IMR-90 (cell line): ENCODE measurements at regions not wholly inside any gene's neighbourhood (a gene's known extent, or its start where the extent isn't known, plus 50 kb on each side); places are given as distances from the start of the nearest gene placed in this dataset.
A peak's percentile ranks its signal among the peaks of the same experiment; 100 is the strongest.

Experiments
- ATAC-seq: fragments of 200-7000 bp; cut with Tn5 transposase; 2 replicates; pipeline ENCODE4 v1.9.1; 2020; ENCODE audit warnings: low read depth, mild to moderate bottlenecking, moderate library complexity
- BruUV-seq: library from RNA; stranded (reverse); fragments of 400-500 nt; replicated peaks from 2 replicates; lab custom pipeline; 2021; lab: Mats Ljungman, UMichigan
- CTCF ChIA-PET: fragments of 300-600 bp; formaldehyde crosslinking; extraction: SDS; loops from one replicate; lab custom pipeline; 2021; ENCODE audit warnings: antibody characterized with exemption; lab: Yijun Ruan, JAX
- POLR2A ChIA-PET: fragments of 300-600 bp; sonication (Branson Sonifier 250); formaldehyde crosslinking; loops from one replicate; lab custom pipeline; 2022; ENCODE audit warnings: antibody characterized with exemption; ENCODE audit not compliant: unreplicated experiment; lab: Charles Lee
- DNase-seq: peaks from one replicate; pipeline ENCODE4 v3.0.0; 2013
- H2AFZ ChIP-seq: replicated peaks from 2 replicates; pipeline ENCODE3; 2013; ENCODE audit warnings: low read length, mild to moderate bottlenecking; ENCODE audit not compliant: poor library complexity
- H2AK5ac ChIP-seq: 2 replicates; pipeline ENCODE4 v1.6.1; 2013; ENCODE audit warnings: low read depth, low read length, inconsistent platforms
- H2AK9ac ChIP-seq: replicated peaks from 2 replicates; pipeline ENCODE3; 2013; ENCODE audit warnings: mild to moderate bottlenecking, low read depth, low read length, moderate library complexity; ENCODE audit not compliant: poor library complexity
- H2BK120ac ChIP-seq: 2 replicates; pipeline ENCODE4 v1.6.1; 2013; ENCODE audit warnings: low read depth, low read length, inconsistent platforms
- H2BK15ac ChIP-seq: 3 replicates; pipeline ENCODE4 v1.6.1; 2013; ENCODE audit warnings: low read depth, low read length, inconsistent platforms
- H2BK20ac ChIP-seq: 2 replicates; pipeline ENCODE4 v1.6.1; 2013; ENCODE audit warnings: low read depth, mild to moderate bottlenecking, inconsistent platforms, low read length, moderate library complexity
- H2BK5ac ChIP-seq: 2 replicates; pipeline ENCODE4 v1.6.1; 2013; ENCODE audit warnings: mild to moderate bottlenecking, low read depth, low read length, inconsistent platforms; ENCODE audit not compliant: poor library complexity, severe bottlenecking
- H3K14ac ChIP-seq: replicated peaks from 2 replicates; pipeline ENCODE4 v1.6.1; 2013; ENCODE audit warnings: low read depth, low read length, inconsistent platforms
- H3K18ac ChIP-seq: 2 replicates; pipeline ENCODE4 v1.6.1; 2013; ENCODE audit warnings: low read depth, low read length, control low read depth
- H3K23ac ChIP-seq: 2 replicates; pipeline ENCODE4 v1.6.1; 2013; ENCODE audit warnings: low read depth, low read length, inconsistent platforms
- H3K27ac ChIP-seq: 2 replicates; pipeline ENCODE4 v1.5.1; 2013; ENCODE audit warnings: mild to moderate bottlenecking, control low read depth, low read length; ENCODE audit not compliant: insufficient read depth
- H3K27me3 ChIP-seq: 2 replicates; pipeline ENCODE4 v1.6.1; 2013; ENCODE audit warnings: low read length; ENCODE audit not compliant: control insufficient read depth, insufficient read depth
- H3K36me3 ChIP-seq: 2 replicates; pipeline ENCODE4 v1.6.1; 2013; ENCODE audit warnings: low read length, mixed read lengths; ENCODE audit not compliant: control insufficient read depth, insufficient read depth
- H3K4ac ChIP-seq: 2 replicates; pipeline ENCODE4 v1.6.1; 2013; ENCODE audit warnings: low read depth, low read length, inconsistent platforms
- H3K4me1 ChIP-seq: 2 replicates; pipeline ENCODE4 v1.6.1; 2013; ENCODE audit warnings: low read length, mixed read lengths; ENCODE audit not compliant: control insufficient read depth, insufficient read depth
- H3K4me2 ChIP-seq: 2 replicates; pipeline ENCODE4 v1.6.1; 2013; ENCODE audit warnings: low read depth, mild to moderate bottlenecking, control low read depth, low read length, moderate library complexity
- H3K4me3 ChIP-seq: 2 replicates; pipeline ENCODE4 v1.5.1; 2013; ENCODE audit warnings: low read depth, mild to moderate bottlenecking, control low read depth, low read length, moderate library complexity; ENCODE audit not compliant: insufficient read depth
- H3K56ac ChIP-seq: 2 replicates; pipeline ENCODE4 v1.6.1; 2013; ENCODE audit warnings: low read length, inconsistent platforms; ENCODE audit not compliant: insufficient read depth; ENCODE audit errors: extremely low read depth
- H3K79me1 ChIP-seq, 2 experiments: 2 replicates each; pipeline ENCODE4 v1.6.1; 2013; ENCODE audit warnings: low read length in 2 of 2, inconsistent platforms in 1 of 2, low read depth in 1 of 2
- H3K9ac ChIP-seq: 2 replicates; pipeline ENCODE4 v1.6.1; 2013; ENCODE audit warnings: low read depth, low read length, control low read depth
- H3K9me1 ChIP-seq: 2 replicates; pipeline ENCODE4 v1.6.1; 2013; ENCODE audit warnings: low read length, inconsistent platforms; ENCODE audit not compliant: insufficient read depth
- H3K9me3 ChIP-seq: 2 replicates; pipeline ENCODE4 v1.6.1; 2013; ENCODE audit warnings: low read length; ENCODE audit not compliant: control insufficient read depth, insufficient read depth
- H4K20me1 ChIP-seq: 2 replicates; pipeline ENCODE4 v1.6.1; 2013; ENCODE audit warnings: low read length, inconsistent platforms; ENCODE audit not compliant: insufficient read depth
- H4K5ac ChIP-seq: 2 replicates; pipeline ENCODE4 v1.6.1; 2013; ENCODE audit warnings: mild to moderate bottlenecking, low read depth, low read length, control low read depth
- H4K8ac ChIP-seq, 2 experiments: 2 replicates each; pipeline ENCODE4 v1.6.1; 2013; ENCODE audit warnings: low read depth in 2 of 2, low read length in 2 of 2, control low read depth in 1 of 2, inconsistent platforms in 1 of 2
- H4K91ac ChIP-seq: 2 replicates; pipeline ENCODE4 v1.6.1; 2013; ENCODE audit warnings: low read depth, low read length, inconsistent platforms; ENCODE audit not compliant: insufficient read depth
- CHD1 ChIP-seq: IDR thresholded peaks from 2 replicates; pipeline ENCODE4 v1.6.1; 2012; ENCODE audit warnings: low read depth, low read length, improper control_type of control experiment
- ELK1 ChIP-seq: fragments of 150-350 bp; IDR thresholded peaks from 2 replicates; pipeline ENCODE4 v1.6.1; 2016; ENCODE audit warnings: low read depth, mild to moderate bottlenecking, low read length, moderate library complexity, borderline replicate concordance
- FOS ChIP-seq: fragments of 150-350 bp; IDR thresholded peaks from 2 replicates; pipeline ENCODE4 v1.6.1; 2016; ENCODE audit warnings: low read depth, low read length
- MAZ ChIP-seq: IDR thresholded peaks from 2 replicates; pipeline ENCODE4 v1.6.1; 2012; ENCODE audit warnings: low read depth, mild to moderate bottlenecking, low read length, improper control_type of control experiment, moderate library complexity, borderline replicate concordance
- POLR2A ChIP-seq: IDR thresholded peaks from 2 replicates; pipeline ENCODE4 v1.6.1; 2012; ENCODE audit warnings: mild to moderate bottlenecking, low read depth, low read length
- RCOR1 ChIP-seq: IDR thresholded peaks from 2 replicates; pipeline ENCODE4 v1.6.1; 2012; ENCODE audit warnings: mild to moderate bottlenecking, low read length, improper control_type of control experiment; ENCODE audit not compliant: insufficient replicate concordance
- SMC3 ChIP-seq: fragments of 150-350 bp; IDR thresholded peaks from 2 replicates; pipeline ENCODE4 v1.6.1; 2016; ENCODE audit warnings: low read depth, mild to moderate bottlenecking, antibody characterized with exemption, low read length, moderate library complexity
- WGBS, 2 experiments: methylation state at CpG; one replicate each; pipeline versions ENCODE4 v1.1.5 to v1.1.7; 2013; ENCODE audit warnings: missing lambda C conversion rate in 2 of 2; ENCODE audit not compliant: insufficient read length in 1 of 2; ENCODE audit errors: extremely low coverage in 2 of 2; 5-methylcytosine and 5-hydroxymethylcytosine counted together
- dilution Hi-C: fragments of 300-500 bp; cut with HindIII; formaldehyde crosslinking; loops from one replicate; pipeline ENCODE4 v1.14.3; 2018; ENCODE audit warnings: low sequenced_read_pairs; ENCODE audit not compliant: unreplicated experiment
- in situ Hi-C: fragments of 300-500 bp; cut with MboI; formaldehyde crosslinking; loops from 3 replicates; pipeline ENCODE4 v1.14.3; 2019; ENCODE audit warnings: low sequenced_read_pairs, inconsistent platforms, mixed read lengths
- intact Hi-C: fragments of 100-400 bp; cut with micrococcal nuclease; formaldehyde crosslinking; loops from 2 replicates; pipeline ENCODE4 v1.10.0; 2022
- TF ChIP-seq, protein P1 (sequence below): conservative IDR thresholded peaks from 2 replicates; pipeline ENCODE4 v1.5.1; 2012; ENCODE audit warnings: mild to moderate bottlenecking, low read depth, low read length, improper control_type of control experiment

GRCh38 chr4:100061835-100062234 is 111.8 kb upstream of the H2AZ1 start:
- H3K14ac ChIP-seq, result no peak overlapping the region
- H3K9ac ChIP-seq, result no peak overlapping the region
- TF ChIP-seq POLR2A, result no peak
- no peak for TF ChIP-seq CHD1
- TF ChIP-seq FOS, result no peak
- no peak for TF ChIP-seq RCOR1
- no peak for TF ChIP-seq SMC3
- TF ChIP-seq MAZ, result no peak
- TF ChIP-seq, protein P1, sequence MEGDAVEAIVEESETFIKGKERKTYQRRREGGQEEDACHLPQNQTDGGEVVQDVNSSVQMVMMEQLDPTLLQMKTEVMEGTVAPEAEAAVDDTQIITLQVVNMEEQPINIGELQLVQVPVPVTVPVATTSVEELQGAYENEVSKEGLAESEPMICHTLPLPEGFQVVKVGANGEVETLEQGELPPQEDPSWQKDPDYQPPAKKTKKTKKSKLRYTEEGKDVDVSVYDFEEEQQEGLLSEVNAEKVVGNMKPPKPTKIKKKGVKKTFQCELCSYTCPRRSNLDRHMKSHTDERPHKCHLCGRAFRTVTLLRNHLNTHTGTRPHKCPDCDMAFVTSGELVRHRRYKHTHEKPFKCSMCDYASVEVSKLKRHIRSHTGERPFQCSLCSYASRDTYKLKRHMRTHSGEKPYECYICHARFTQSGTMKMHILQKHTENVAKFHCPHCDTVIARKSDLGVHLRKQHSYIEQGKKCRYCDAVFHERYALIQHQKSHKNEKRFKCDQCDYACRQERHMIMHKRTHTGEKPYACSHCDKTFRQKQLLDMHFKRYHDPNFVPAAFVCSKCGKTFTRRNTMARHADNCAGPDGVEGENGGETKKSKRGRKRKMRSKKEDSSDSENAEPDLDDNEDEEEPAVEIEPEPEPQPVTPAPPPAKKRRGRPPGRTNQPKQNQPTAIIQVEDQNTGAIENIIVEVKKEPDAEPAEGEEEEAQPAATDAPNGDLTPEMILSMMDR, result no peak
- no peak for TF ChIP-seq ELK1
- H2AK5ac ChIP-seq, result no peak overlapping the region
- H3K4me2 ChIP-seq, result peak overlapping the region; percentile 14; the same call in 1 of the 2 replicates
- H2AFZ ChIP-seq, result no peak overlapping the region
- H2BK20ac ChIP-seq, result peak overlapping the region; percentile 40; the same call in 1 of the 2 replicates
- H3K9me1 ChIP-seq, result no peaks in the 10 kb centered on the region
- H3K4me3 ChIP-seq, result no peak overlapping the region
- DNase-seq, result peak; percentile 38
- H3K23ac ChIP-seq, result no peak overlapping the region
- dilution Hi-C loops (no loop called here), in situ Hi-C loops (loop anchor here (25.0 kb wide), 1 partner anchor 500 kb away; the partner anchor contains the start of genes MTTP and TRMT10A), intact Hi-C loops (loop anchor here (2.0 to 10.0 kb wide), 3 partner anchors 111 to 499 kb away; partner anchors contain the start of genes DAPP1 and H2AZ1)
- no peak overlapping the region for H3K56ac ChIP-seq
- no peak overlapping the region for H2BK5ac ChIP-seq
- ATAC-seq, result peak; percentile 71
- BruUV-seq, result no TSS peak
- no peak overlapping the region for H4K5ac ChIP-seq
- H3K9me3 ChIP-seq, result no peaks in the 10 kb centered on the region
- CTCF ChIA-PET, result interaction anchor here (1.9 kb wide), 1 partner anchor 64 kb away, joined by 7 read pairs; no protein-coding TSS in a partner anchor
- peaks cover 5% of the 10 kb centered on the region for H3K4me1 ChIP-seq
- H3K79me1 ChIP-seq, result no peaks in the 10 kb centered on the region
- POLR2A ChIA-PET, result no interaction called here
- no peaks in the 10 kb centered on the region for H3K36me3 ChIP-seq
- no peak overlapping the region for H2BK120ac ChIP-seq
- no peaks in the 10 kb centered on the region for H3K27me3 ChIP-seq
- no peak overlapping the region for H3K27ac ChIP-seq
- H4K91ac ChIP-seq, result peak overlapping the region; percentile 53; the same call in 1 of the 2 replicates
- H2AK9ac ChIP-seq, result no peak overlapping the region
- no CpG with 5 or more reads among the region's 2 CpGs for WGBS, 2 experiments
- H2BK15ac ChIP-seq, result no peak overlapping the region
- H4K8ac ChIP-seq, result no peak overlapping the region; a peak in 2 of 4 replicates
- peak overlapping the region; percentile 28; the same call in 1 of the 2 replicates for H3K18ac ChIP-seq
- no peaks in the 10 kb centered on the region for H4K20me1 ChIP-seq
- H3K4ac ChIP-seq, result peak overlapping the region; percentile 24; the same call in 1 of the 2 replicates
